ENCODE measurements at regions not wholly inside any gene's neighbourhood (a gene's known extent, or its start where the extent isn't known, plus 50 kb on each side); places are given as distances from the start of the nearest gene placed in this dataset.

DNA sequence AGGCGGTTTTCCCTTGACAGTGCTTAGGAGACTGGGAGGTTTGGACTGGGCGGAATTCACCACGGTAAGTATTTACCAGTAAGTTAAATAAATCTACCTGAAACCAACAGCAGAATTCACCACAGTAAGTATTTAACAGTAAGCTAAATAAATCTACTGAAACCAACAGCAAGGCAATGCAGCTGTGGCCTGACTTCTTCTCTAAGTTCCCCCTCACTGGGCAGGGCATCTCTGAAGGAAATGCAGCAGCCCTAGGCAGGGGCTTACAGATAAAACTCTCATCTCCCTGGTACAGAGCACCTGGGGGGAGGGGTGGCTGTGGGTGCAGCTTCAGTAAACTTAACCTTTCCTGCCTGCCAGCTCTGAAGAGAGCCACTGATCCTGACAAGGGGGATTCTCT lies 432.5 kb upstream of the LRRTM1 start:
- TF ChIP-seq REST (IDR thresholded peaks at IDR 0.05; ENCODE audit: low read depth): no peak
- TF ChIP-seq EP300 (IDR thresholded peaks at IDR 0.05; ENCODE audit: borderline replicate concordance): no peak

- TF ChIP-seq CREB1 (IDR thresholded peaks at IDR 0.05; ENCODE audit: low read depth) (no peak), TEAD4 (IDR thresholded peaks at IDR 0.05) (no peak), EP300 (IDR thresholded peaks at IDR 0.05; ENCODE audit: borderline replicate concordance) (no peak), ZBTB7A (IDR thresholded peaks at IDR 0.05; ENCODE audit: low read depth) (no peak), RAD21 (IDR thresholded peaks at IDR 0.05; ENCODE audit: low read depth) (no peak), NFIC (IDR thresholded peaks at IDR 0.05) (no peak), FOXM1 (IDR thresholded peaks at IDR 0.05; ENCODE audit: borderline replicate concordance, low read depth) (no peak), TCF12 (IDR thresholded peaks at IDR 0.05; ENCODE audit: low read depth) (no peak), EGR1 (IDR thresholded peaks at IDR 0.05) (no peak), CEBPB (IDR thresholded peaks at IDR 0.05) (no peak), YY1 (IDR thresholded peaks at IDR 0.05; ENCODE audit: low read depth) (no peak), REST (IDR thresholded peaks at IDR 0.05; ENCODE audit: low read depth) (no peak), TAF1 (IDR thresholded peaks at IDR 0.05; ENCODE audit: low read depth) (no peak), USF1 (IDR thresholded peaks at IDR 0.05) (no peak)
- TF ChIP-seq, protein P1, sequence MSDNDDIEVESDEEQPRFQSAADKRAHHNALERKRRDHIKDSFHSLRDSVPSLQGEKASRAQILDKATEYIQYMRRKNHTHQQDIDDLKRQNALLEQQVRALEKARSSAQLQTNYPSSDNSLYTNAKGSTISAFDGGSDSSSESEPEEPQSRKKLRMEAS (IDR thresholded peaks at IDR 0.05): no peak
These were observed 420.4 kb upstream of the LRRTM1 start for GRCh38 chr2:80725001-80725400.

DNA sequence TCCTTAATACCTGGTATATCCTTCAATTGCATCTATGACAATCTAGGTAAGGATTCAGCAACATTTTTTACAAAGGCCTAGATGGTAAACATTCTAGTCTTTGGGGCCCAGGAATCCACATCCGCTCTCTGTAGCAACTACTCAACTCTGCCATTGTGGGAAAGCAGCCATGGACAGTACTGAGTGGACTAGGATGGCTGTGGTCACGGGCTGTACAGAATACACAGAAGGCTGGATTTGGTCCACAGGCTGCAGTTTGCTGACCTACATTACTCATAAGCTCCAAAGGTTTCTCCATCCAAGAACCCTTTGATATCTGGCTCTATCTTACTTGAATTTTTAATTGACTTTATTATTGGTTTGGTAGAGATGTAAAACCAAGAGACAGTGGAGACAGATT lies 418.3 kb upstream of the LRRTM1 start:
- TF ChIP-seq USF1 (IDR thresholded peaks at IDR 0.05): no peak
- TF ChIP-seq TEAD4 (IDR thresholded peaks at IDR 0.05): no peak
- TF ChIP-seq TAF1 (IDR thresholded peaks at IDR 0.05; ENCODE audit: low read depth): no peak

- TF ChIP-seq YY1 (IDR thresholded peaks at IDR 0.05; ENCODE audit: low read depth) (no peak), REST (IDR thresholded peaks at IDR 0.05; ENCODE audit: low read depth) (no peak), CREB1 (IDR thresholded peaks at IDR 0.05; ENCODE audit: low read depth) (no peak), USF1 (IDR thresholded peaks at IDR 0.05) (no peak), TAF1 (IDR thresholded peaks at IDR 0.05; ENCODE audit: low read depth) (no peak), NFIC (IDR thresholded peaks at IDR 0.05) (no peak), FOXM1 (IDR thresholded peaks at IDR 0.05; ENCODE audit: borderline replicate concordance, low read depth) (no peak), ZBTB7A (IDR thresholded peaks at IDR 0.05; ENCODE audit: low read depth) (no peak), RAD21 (IDR thresholded peaks at IDR 0.05; ENCODE audit: low read depth) (no peak), TCF12 (IDR thresholded peaks at IDR 0.05; ENCODE audit: low read depth) (no peak), EGR1 (IDR thresholded peaks at IDR 0.05) (no peak), EP300 (IDR thresholded peaks at IDR 0.05; ENCODE audit: borderline replicate concordance) (no peak), CEBPB (IDR thresholded peaks at IDR 0.05) (no peak)
- TF ChIP-seq, protein P1 (IDR thresholded peaks at IDR 0.05): no peak
These were observed 415.1 kb upstream of the LRRTM1 start for GRCh38 chr2:80719607-80720006.

GRCh38 chr2:80715433-80715832 lies 410.9 kb upstream of the LRRTM1 start:
- TF ChIP-seq CEBPB (IDR thresholded peaks at IDR 0.05) (no peak), NFIC (IDR thresholded peaks at IDR 0.05) (no peak), USF1 (IDR thresholded peaks at IDR 0.05) (no peak), TAF1 (IDR thresholded peaks at IDR 0.05; ENCODE audit: low read depth) (no peak), TCF12 (IDR thresholded peaks at IDR 0.05; ENCODE audit: low read depth) (no peak), RAD21 (IDR thresholded peaks at IDR 0.05; ENCODE audit: low read depth) (no peak), TEAD4 (IDR thresholded peaks at IDR 0.05) (no peak), EGR1 (IDR thresholded peaks at IDR 0.05) (no peak), REST (IDR thresholded peaks at IDR 0.05; ENCODE audit: low read depth) (no peak)
